Right lobe of liver (tissue), 6 donors: ENCODE measurements at regions not wholly inside any gene's neighbourhood (a gene's known extent, or its start where the extent isn't known, plus 50 kb on each side); places are given as distances from the start of the nearest gene placed in this dataset.
"Not testable (repeated sequence)": the region's sequence is repeated elsewhere in the genome, so short reads cannot be mapped to it uniquely, and the experiment has no call there.

Source experiments
- ATAC-seq, 4 donors: fragments of 200-7000 bp; cut with Tn5 transposase; one replicate each; pipeline ENCODE4 v1.9.1; 2020; ENCODE audit warnings: mild to moderate bottlenecking in 4 of 4, moderate library complexity in 4 of 4
- DNase-seq, 3 donors: peaks; one replicate each; pipeline ENCODE4 v3.0.0-alpha.2; 2020
- H3K27ac ChIP-seq, 3 donors: fragments of 200-600 bp; one replicate each; pipeline ENCODE4 v1.8.0; 2022
- H3K27me3 ChIP-seq, 2 donors: fragments of 200-600 bp; one replicate each; pipeline ENCODE4 v1.8.0; 2022
- H3K36me3 ChIP-seq, 4 donors: fragments of 200-600 bp; sonication (generic) in 1 of 4; one replicate each; pipeline versions ENCODE4 v1.5.1 to v1.8.0; 2017 to 2022; ENCODE audit warnings: control low read depth in 1 of 4
- H3K4me1 ChIP-seq, 4 donors: fragments of 200-600 bp; sonication (generic) in 1 of 4; one replicate each; pipeline versions ENCODE4 v1.5.1 to v1.8.0; 2017 to 2022; ENCODE audit warnings: control low read depth in 1 of 4
- H3K4me3 ChIP-seq, 3 donors: fragments of 200-600 bp; one replicate each; pipeline ENCODE4 v1.8.0; 2022
- H3K9me3 ChIP-seq, 4 donors: fragments of 200-600 bp; sonication (generic) in 1 of 4; one replicate each; pipeline versions ENCODE4 v1.5.1 to v1.8.0; 2017 to 2022; ENCODE audit warnings: control low read depth in 1 of 4
- CTCF ChIP-seq, 4 donors: fragments of 200-600 bp in 3 of 4; fragments of 450-650 bp in 1 of 4; IDR thresholded peaks; one replicate each; pipeline versions ENCODE4 v1.5.1 to v1.8.0; 2016 to 2022; ENCODE audit warnings: antibody characterized with exemption in 4 of 4, mild to moderate bottlenecking in 2 of 4
- POLR2A ChIP-seq: fragments of 450-650 bp; IDR thresholded peaks from one replicate; pipeline ENCODE4 v1.6.1; 2017; ENCODE audit warnings: antibody characterized with exemption, mild to moderate bottlenecking
- WGBS: methylation state at CpG from one replicate; pipeline ENCODE4 v1.1.6; 2018; ENCODE audit warnings: low coverage, low lambda C conversion rate; ENCODE audit not compliant: insufficient coverage; ENCODE audit errors: missing lambda C conversion rate; 5-methylcytosine and 5-hydroxymethylcytosine counted together
- intact Hi-C, 2 donors: fragments of 100-400 bp; cut with DNase I; formaldehyde crosslinking; loops; one replicate each; pipeline versions ENCODE4 v1.11.2 to v1.14.1; 2022
- donor health status: DM: no; HTN: yes; CAD: no.
- donor health status: DM: no; HTN: no; CAD: no.
- donor health status: DM: no; HTN: no; CAD: no.
- donor health status: DM: no; HTN: yes; CAD: no.
- donor health status: DM: no; HTN: yes; CAD: no.

GRCh38 chr9:90180381-90180780 is 462.2 kb downstream of the DIRAS2 start:
- intact Hi-C loops, result no loop called here

GRCh38 chr9:90188656-90189055 is 454.0 kb downstream of the DIRAS2 start:
- H3K4me1 ChIP-seq, result no peaks in the 10 kb centered on the region
- no peak for ATAC-seq
- H3K27ac ChIP-seq, result no peak overlapping the region
- no peak overlapping the region for H3K4me3 ChIP-seq
- H3K27me3 ChIP-seq, result no peaks in the 10 kb centered on the region
- H3K36me3 ChIP-seq, result no peaks in the 10 kb centered on the region
- TF ChIP-seq CTCF (IDR thresholded peaks at IDR 0.05), result no peak
- TF ChIP-seq POLR2A, result no peak
- 55% methylated on average over 2 of the region's 2 CpGs for WGBS
- no peak for DNase-seq
- H3K9me3 ChIP-seq, result no peaks in the 10 kb centered on the region
- intact Hi-C loops, result no loop called here

More at GRCh38 chr9:90180381-90180780, 462.2 kb downstream of the DIRAS2 start:
- Histone ChIP-seq H3K27ac (no peak overlapping the region), H3K9me3 (no peaks in the 10 kb centered on the region), H3K36me3 (no peaks in the 10 kb centered on the region), H3K27me3 (no peaks in the 10 kb centered on the region), H3K4me3 (no peak overlapping the region), H3K4me1 (no peaks in the 10 kb centered on the region)
- 53% methylated on average over 1 of the region's 1 CpG for WGBS
- TF ChIP-seq CTCF (IDR thresholded peaks at IDR 0.05) (no peak), POLR2A (no peak)
- no peak for DNase-seq
- no peak for ATAC-seq

DNA sequence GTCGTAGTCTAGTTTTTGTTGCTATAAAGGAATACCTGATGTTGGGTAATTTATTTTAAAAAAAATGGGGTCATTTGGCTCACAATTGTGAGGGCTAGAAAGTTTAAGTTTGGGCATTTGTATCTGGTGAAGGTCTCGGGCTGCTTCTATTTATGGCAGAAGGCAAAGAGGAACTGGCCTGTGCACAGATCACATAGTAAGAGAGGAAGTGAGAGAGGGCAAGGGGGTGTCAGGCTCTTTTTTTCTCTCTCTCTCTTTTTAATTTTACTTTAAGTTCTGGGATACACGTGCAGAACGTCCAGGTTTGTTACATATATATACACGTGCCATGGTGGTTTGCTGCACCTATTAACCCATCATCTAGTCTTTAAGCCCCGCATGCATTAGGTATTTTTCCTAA is 453.3 kb downstream of the DIRAS2 start:
- WGBS, result 56% methylated on average over 5 of the region's 6 CpGs
- TF ChIP-seq POLR2A (no peak), CTCF (IDR thresholded peaks at IDR 0.05) (no peak)
- H3K9me3 ChIP-seq, result no peaks in the 10 kb centered on the region
- intact Hi-C loops, result no loop called here
- ATAC-seq (peak in 3 of 4 donors; percentile 26 to 66 (median 41)), DNase-seq (no peak)
- no peaks in the 10 kb centered on the region for H3K27me3 ChIP-seq
- no peak overlapping the region for H3K27ac ChIP-seq
- no peaks in the 10 kb centered on the region for H3K4me1 ChIP-seq
- no peaks in the 10 kb centered on the region for H3K36me3 ChIP-seq
- H3K4me3 ChIP-seq, result no peak overlapping the region

DNA sequence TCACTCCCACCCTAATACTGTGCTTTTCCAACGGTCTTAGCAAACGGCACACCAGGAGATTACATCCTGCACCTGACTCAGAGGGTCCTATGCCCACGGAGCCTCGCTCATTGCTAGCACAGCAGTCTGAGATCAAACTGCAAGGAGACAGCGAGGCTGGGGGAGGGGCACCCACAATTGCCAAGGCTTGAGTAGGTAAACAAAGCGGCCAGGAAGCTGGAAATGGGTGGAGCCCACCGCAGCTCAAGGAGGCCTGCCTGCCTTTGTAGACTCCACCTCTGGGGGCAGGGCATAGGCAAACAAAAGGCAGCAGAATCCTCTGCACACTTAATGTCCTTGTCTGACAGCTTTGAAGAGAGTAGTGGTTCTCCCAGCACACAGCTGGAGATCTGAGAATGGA is 450.2 kb downstream of the DIRAS2 start:
- H3K27ac ChIP-seq, H3K27me3 ChIP-seq, DNase-seq, ATAC-seq, H3K4me3 ChIP-seq, intact Hi-C loops, H3K4me1 ChIP-seq, H3K36me3 ChIP-seq, H3K9me3 ChIP-seq: not testable (repeated sequence)
- 67% methylated on average over 3 of the region's 7 CpGs for WGBS

- 34% methylated on average over 3 of the region's 3 CpGs for WGBS
- Histone ChIP-seq H3K36me3 (no peaks in the 10 kb centered on the region), H3K4me1 (no peaks in the 10 kb centered on the region), H3K27ac (no peak overlapping the region), H3K4me3 (no peak overlapping the region), H3K9me3 (peaks cover 0 to 4% (median 0%) of the 10 kb centered on the region in 4 donors), H3K27me3 (no peaks in the 10 kb centered on the region)
- no peak for TF ChIP-seq CTCF (IDR thresholded peaks at IDR 0.05)
- no peak for TF ChIP-seq POLR2A
- DNase-seq (no peak), ATAC-seq (no peak)
- intact Hi-C loops, result no loop called here
Measured at GRCh38 chr9:90198956-90199355, 443.7 kb downstream of the DIRAS2 start.
